SK-N-MC (cell line): ENCODE measurements at regions not wholly inside any gene's neighbourhood (a gene's known extent, or its start where the extent isn't known, plus 50 kb on each side); places are given as distances from the start of the nearest gene placed in this dataset.

Source experiments
- EZH2 ChIP-seq: fragments of 200-600 bp; sonication (generic); IDR thresholded peaks from one replicate; pipeline ENCODE4 v1.6.1; 2017; ENCODE audit warnings: antibody characterized with exemption
- POLR2AphosphoS5 ChIP-seq: IDR thresholded peaks from 2 replicates; pipeline ENCODE4 v1.6.1; 2012; ENCODE audit warnings: mild to moderate bottlenecking, low read depth, low read length, borderline replicate concordance

DNA sequence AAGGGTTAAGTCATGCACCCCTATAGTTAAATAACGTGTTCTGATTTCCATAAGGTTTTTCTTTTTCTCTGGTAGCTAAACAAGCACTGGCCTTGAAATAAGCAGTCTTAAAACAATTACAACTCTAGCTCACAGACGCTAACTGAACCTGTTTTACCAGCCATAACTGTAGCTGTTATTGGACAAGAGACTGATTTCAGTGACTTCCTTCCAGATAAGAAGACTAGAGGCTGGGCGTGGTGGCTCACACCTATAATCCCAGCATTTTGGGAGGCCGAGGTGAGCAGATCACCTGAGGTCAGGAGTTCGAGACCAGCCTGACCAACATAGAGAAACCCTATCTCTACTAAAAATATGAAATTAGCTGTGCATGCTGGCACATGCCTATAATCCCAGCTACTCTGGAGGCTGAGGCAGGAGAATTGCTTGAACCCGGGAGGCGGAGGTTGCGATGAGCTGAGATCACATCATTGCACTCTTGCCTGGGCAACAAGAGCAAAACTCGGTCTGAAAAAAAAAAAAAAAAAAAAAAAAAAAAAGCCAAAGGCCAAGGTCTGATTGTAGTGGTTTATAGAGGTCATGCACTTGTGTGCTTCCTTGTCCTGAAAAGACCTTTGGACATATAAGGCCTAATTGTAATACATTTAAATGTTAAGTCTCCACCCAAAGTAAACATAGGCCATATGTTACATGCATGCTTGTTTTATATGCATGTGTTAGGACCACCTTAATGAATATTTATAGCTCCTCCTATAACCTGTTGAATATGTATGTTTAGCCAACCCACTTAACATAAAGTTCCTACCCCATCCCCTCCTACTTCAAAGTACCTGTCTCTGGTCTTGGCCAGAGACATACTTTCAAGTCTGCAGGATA, 319.5 kb upstream of the CA10 start:
- TF ChIP-seq POLR2AphosphoS5 (no peak), EZH2 (no peak)
